Esophagus (tissue), 2 donors: ENCODE measurements at regions not wholly inside any gene's neighbourhood (a gene's known extent, or its start where the extent isn't known, plus 50 kb on each side); places are given as distances from the start of the nearest gene placed in this dataset.

Experiments
- H3K27ac ChIP-seq, 2 donors: one replicate each; pipeline ENCODE4 v1.5.1; 2013; ENCODE audit warnings: low read depth in 2 of 2, mild to moderate bottlenecking in 2 of 2, inconsistent platforms in 1 of 2, low read length in 1 of 2, moderate library complexity in 1 of 2
- H3K27me3 ChIP-seq, 2 donors: one replicate each; pipeline ENCODE4 v1.6.1; 2013; ENCODE audit warnings: low read length in 2 of 2, control low read depth in 1 of 2, mild to moderate bottlenecking in 1 of 2; ENCODE audit not compliant: insufficient read depth in 2 of 2, control insufficient read depth in 1 of 2
- H3K36me3 ChIP-seq, 2 donors: one replicate each; pipeline ENCODE4 v1.6.1; 2013; ENCODE audit warnings: low read length in 1 of 2; ENCODE audit not compliant: control insufficient read depth in 2 of 2, insufficient read depth in 2 of 2
- H3K4me1 ChIP-seq, 2 donors: one replicate each; pipeline ENCODE4 v1.6.1; 2013; ENCODE audit warnings: low read length in 1 of 2; ENCODE audit not compliant: control insufficient read depth in 2 of 2, insufficient read depth in 2 of 2
- H3K4me3 ChIP-seq, 2 donors: one replicate each; pipeline ENCODE4 v1.5.1; 2013; ENCODE audit warnings: low read length in 2 of 2, mild to moderate bottlenecking in 2 of 2, low read depth in 1 of 2, moderate library complexity in 1 of 2
- H3K9me3 ChIP-seq, 2 donors: one replicate each; pipeline ENCODE4 v1.6.1; 2013; ENCODE audit warnings: mild to moderate bottlenecking in 2 of 2, low read depth in 1 of 2, low read length in 1 of 2, moderate library complexity in 1 of 2; ENCODE audit not compliant: control insufficient read depth in 2 of 2, insufficient read depth in 1 of 2
- WGBS, 2 donors: extraction: QIAGEN DNeasy Blood & Tissue Kit; methylation state at CpG; one replicate each; pipeline ENCODE4 v1.1.7; 2013; 5-methylcytosine and 5-hydroxymethylcytosine counted together
- donor health status: healthy with polysubstance abuse.
- donor health status: Bipolar disorder and iron deficiency.

GRCh38 chr5:157917491-157917890 is 58.5 kb upstream of the CLINT1 start:
- H3K4me1 ChIP-seq = peaks cover 5 to 7% of the 10 kb centered on the region in 2 donors
- H3K4me3 ChIP-seq = no peak overlapping the region
- peak overlapping the region; percentile 32 to 55 for H3K27ac ChIP-seq
- no peaks in the 10 kb centered on the region for H3K36me3 ChIP-seq
- H3K27me3 ChIP-seq = no peaks in the 10 kb centered on the region
- no peaks in the 10 kb centered on the region for H3K9me3 ChIP-seq

- WGBS, 2 donors = 16 to 29% methylated on average over 4 of the region's 4 CpGs
- no peak overlapping the region for H3K4me3 ChIP-seq
- no peaks in the 10 kb centered on the region for H3K36me3 ChIP-seq
- H3K4me1 ChIP-seq = peaks cover 5 to 7% of the 10 kb centered on the region in 2 donors
- no peaks in the 10 kb centered on the region for H3K9me3 ChIP-seq
- H3K27me3 ChIP-seq = no peaks in the 10 kb centered on the region
- H3K27ac ChIP-seq = peak overlapping the region; percentile 81 to 86
These were observed 56.7 kb upstream of the CLINT1 start for GRCh38 chr5:157915638-157916037.

GRCh38 chr5:157914151-157914788 is 55.3 kb upstream of the CLINT1 start:
- H3K27ac ChIP-seq = peak overlapping the region; percentile 67 to 86
- no peaks in the 10 kb centered on the region for H3K36me3 ChIP-seq
- WGBS, 2 donors = 62 to 64% methylated on average over 7 of the region's 7 CpGs
- no peak overlapping the region for H3K4me3 ChIP-seq
- no peaks in the 10 kb centered on the region for H3K27me3 ChIP-seq
- no peaks in the 10 kb centered on the region for H3K9me3 ChIP-seq
- peaks cover 5 to 7% of the 10 kb centered on the region in 2 donors for H3K4me1 ChIP-seq

- Histone ChIP-seq H3K27ac (peak overlapping the region; percentile 86 to 88), H3K27me3 (no peaks in the 10 kb centered on the region), H3K36me3 (no peaks in the 10 kb centered on the region), H3K4me3 (no peak overlapping the region), H3K4me1 (peaks cover 4 to 5% of the 10 kb centered on the region in 2 donors), H3K9me3 (no peaks in the 10 kb centered on the region)
- WGBS, 2 donors = 54 to 55% methylated on average over 2 of the region's 2 CpGs
These were observed 54.6 kb upstream of the CLINT1 start for GRCh38 chr5:157913575-157913974.

DNA sequence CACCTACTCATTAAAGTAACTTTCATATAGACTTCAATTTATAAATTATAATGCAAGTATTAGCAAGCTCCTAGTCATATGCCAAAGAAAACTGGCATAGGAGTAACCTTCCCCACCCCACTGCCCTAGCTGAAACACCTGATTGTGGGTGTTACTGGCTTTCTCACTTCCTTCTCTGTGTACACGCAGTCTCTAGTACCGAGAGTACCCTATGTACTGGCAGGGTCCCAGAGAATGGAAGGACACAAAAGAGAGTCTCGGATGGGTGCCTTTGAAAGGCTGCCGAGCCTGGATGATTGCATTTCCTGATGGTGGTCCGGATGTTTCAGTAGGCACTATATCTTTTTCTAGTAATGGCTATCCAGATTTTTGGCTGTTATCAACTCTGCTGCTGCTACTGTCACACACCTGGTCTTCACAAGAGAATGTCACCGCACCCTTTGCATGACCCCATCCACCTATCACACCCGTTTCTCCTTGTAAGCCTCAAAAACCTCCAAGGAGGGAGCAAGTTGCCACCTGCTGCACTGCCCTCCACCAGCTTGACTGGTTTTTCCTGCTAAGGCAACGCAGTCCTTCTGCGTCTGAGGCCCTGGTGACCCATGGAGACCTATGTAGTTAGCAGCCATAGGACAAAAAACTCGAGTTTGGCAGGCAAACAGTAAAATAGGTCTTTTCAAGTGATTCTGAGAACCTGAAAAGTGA is 53.8 kb upstream of the CLINT1 start:
- Histone ChIP-seq H3K27ac (peak overlapping the region; percentile 86 to 92), H3K27me3 (no peaks in the 10 kb centered on the region), H3K4me1 (peaks cover 4 to 5% of the 10 kb centered on the region in 2 donors), H3K4me3 (no peak overlapping the region), H3K36me3 (no peaks in the 10 kb centered on the region), H3K9me3 (no peaks in the 10 kb centered on the region)
- 43 to 44% methylated on average over 10 of the region's 10 CpGs for WGBS, 2 donors

- 82 to 89% methylated on average over 12 of the region's 12 CpGs for WGBS, 2 donors
- Histone ChIP-seq H3K27ac (peak overlapping the region; percentile 58 to 83), H3K9me3 (no peaks in the 10 kb centered on the region), H3K4me3 (no peak overlapping the region), H3K36me3 (no peaks in the 10 kb centered on the region), H3K27me3 (no peaks in the 10 kb centered on the region), H3K4me1 (peaks cover 3 to 4% of the 10 kb centered on the region in 2 donors)
These were observed 52.6 kb upstream of the CLINT1 start for GRCh38 chr5:157911568-157911967.
